ENCODE measurements at regions not wholly inside any gene's neighbourhood (a gene's known extent, or its start where the extent isn't known, plus 50 kb on each side); places are given as distances from the start of the nearest gene placed in this dataset.
A peak's percentile ranks its signal among the peaks of the same experiment; 100 is the strongest.
"Not testable (repeated sequence)": the region's sequence is repeated elsewhere in the genome, so short reads cannot be mapped to it uniquely, and the experiment has no call there.

DNA sequence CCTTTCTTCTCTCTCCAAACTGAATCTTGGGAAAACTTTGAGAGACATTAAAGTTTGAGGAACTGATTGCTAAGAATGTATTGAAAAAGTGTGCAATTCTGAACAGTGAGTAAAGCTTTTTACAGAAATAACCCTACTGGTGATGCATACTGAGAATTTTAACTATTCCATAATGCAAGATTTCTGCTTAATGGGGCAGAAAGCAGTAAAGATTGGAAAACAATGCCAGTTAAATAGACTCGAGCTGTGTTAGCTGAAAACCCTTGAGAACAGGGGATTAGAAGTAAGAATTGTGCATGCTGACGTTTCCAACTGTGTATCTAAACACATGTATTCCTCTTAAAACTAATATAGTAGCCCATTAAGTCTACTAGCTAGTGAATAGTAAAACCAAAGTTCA lies 1500.2 kb upstream of the PRMT6 start:
- DNase-seq (ENCODE audit: low spot score): no peak

- DNase-seq (ENCODE audit: low spot score): no peak
These were observed 1498.5 kb upstream of the PRMT6 start for GRCh38 chr1:105558023-105558422.

DNA sequence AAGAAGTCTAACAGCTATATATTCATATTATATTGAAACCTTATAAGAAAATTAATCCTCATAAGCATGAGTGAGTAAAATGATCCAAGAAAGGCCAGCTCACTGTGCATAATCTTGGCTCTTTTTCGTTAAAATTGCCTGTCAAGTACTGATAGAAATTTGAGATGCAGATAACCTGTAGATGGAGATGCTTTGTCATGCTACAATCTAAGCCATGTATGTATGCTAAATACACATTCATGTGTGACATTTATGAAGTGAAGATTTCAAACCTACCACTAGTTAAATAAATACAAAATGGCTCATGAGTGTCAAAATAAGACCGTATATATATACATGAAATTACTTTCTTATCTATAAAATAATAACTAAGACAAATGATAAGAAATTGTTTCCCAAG lies 1491.5 kb upstream of the PRMT6 start:
- DNase-seq (ENCODE audit: low spot score): no peak

DNA sequence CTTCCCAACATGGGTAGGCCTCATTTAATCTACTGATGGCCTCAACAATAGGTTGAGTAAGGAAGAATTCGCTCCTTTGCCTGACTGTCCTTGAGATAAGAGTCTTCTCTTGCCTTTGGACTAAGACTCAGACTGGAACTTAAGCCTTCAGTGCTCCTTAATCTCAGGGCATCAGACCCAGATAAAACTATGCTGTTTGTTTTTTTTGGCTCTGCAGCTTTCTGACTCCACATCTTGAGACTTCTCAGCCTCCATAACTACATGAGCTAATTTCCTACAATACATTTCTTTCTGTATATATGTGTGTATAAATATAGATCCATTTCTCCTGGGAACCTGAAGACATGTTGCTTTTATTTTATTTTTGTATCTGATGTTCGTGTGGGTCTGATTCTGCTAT lies 1470.7 kb upstream of the PRMT6 start:
- no peak for DNase-seq (ENCODE audit: low spot score)

DNA sequence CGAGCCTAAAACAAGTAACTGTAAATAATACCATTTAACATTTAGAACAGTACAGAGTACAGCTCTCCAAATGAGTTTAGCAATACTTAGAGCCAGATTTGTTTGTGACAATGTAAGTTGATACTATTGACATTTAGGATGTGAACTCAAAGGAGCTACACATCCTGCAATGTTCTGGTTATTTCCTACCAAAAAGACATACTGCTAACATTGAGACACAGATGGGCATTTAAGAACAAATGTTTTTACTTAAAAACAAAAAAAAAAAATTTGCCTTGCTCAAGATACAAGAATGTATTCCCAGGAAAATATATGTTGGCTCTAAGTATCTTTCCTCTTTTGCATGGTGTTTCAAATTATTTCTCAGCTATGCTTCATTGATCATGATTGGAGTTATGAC lies 1464.8 kb upstream of the PRMT6 start:
- DNase-seq (ENCODE audit: low spot score): no peak

- no peak for DNase-seq (ENCODE audit: low spot score)
These were observed 1447.8 kb upstream of the PRMT6 start for GRCh38 chr1:105608713-105609112.

- no peak for DNase-seq (ENCODE audit: low spot score)
These were observed 1430.0 kb upstream of the PRMT6 start for GRCh38 chr1:105626276-105626987.

GRCh38 chr1:105631153-105631744 lies 1425.2 kb upstream of the PRMT6 start:
- DNase-seq (ENCODE audit: low spot score): not testable (repeated sequence)

- DNase-seq (ENCODE audit: low spot score): peak; percentile 2
These were observed 1423.9 kb upstream of the PRMT6 start for GRCh38 chr1:105632342-105633196.

GRCh38 chr1:105636052-105636451 lies 1420.4 kb upstream of the PRMT6 start:
- DNase-seq (ENCODE audit: low spot score): no peak

DNA sequence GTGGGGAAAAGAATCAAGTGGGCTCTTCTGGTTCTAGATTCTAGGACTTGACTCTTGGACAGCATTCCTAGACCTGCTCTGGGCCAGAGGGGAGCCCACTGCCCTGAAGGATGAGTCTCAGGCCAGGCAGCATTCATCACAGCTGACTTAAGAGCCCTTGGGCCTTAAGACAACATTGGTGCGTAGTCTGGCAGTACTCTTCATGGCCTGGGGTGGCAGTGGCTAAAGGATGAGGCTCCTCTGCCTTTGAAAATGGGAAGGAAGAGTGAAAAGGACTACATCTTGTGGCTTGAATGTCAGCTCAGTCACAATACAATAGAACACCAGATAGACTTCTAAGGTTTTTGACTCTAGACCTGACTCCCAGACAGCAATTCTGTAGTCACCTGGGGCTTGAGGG lies 1415.1 kb upstream of the PRMT6 start:
- no peak for DNase-seq (ENCODE audit: low spot score)

- no peak for DNase-seq (ENCODE audit: low spot score)
These were observed 1404.4 kb upstream of the PRMT6 start for GRCh38 chr1:105652109-105652508.

DNA sequence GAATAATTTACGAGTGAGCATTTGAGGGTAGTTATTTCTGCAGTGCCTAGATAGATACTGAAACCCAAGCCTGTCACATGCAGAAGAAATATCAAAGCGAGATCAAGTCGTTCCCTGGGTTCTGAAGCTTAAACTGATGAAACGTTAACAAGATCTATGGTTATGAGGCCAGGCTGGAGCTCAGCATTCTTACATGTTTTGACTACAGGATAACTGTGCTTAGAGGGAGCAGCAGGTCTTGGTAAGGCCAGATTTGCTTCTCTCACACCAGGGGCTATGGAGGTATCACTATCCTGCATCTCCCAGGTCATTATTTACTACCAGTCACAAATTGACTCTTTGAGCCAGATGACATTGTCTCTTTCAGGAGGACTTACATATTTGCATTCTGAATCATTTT lies 1401.4 kb upstream of the PRMT6 start:
- DNase-seq (ENCODE audit: low spot score): no peak

- DNase-seq (ENCODE audit: low spot score): no peak
These were observed 1392.0 kb upstream of the PRMT6 start for GRCh38 chr1:105664495-105664894.

GRCh38 chr1:105678334-105678733 lies 1378.1 kb upstream of the PRMT6 start:
- DNase-seq (ENCODE audit: low spot score): no peak

GRCh38 chr1:105684714-105685113 lies 1371.8 kb upstream of the PRMT6 start:
- DNase-seq (ENCODE audit: low spot score): no peak

DNA sequence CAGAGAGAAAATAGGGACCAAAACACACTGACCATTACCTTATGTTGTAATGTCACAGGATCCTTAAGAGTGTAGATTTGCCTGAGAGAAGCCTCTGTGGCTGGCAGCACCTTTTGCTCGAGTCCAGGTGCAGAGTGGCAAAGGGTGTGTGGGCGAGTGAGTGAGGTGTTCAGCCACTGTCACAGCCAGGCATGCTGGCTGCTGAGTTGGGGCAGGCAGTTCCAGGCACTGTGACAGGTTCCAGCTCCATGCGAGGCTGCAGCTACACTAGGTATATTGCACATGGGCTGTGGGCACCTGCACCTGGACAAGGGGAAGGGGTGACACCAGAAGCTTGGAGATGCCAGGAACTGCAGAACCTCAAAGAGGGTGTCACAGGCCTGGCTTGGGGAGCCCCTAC lies 1370.4 kb upstream of the PRMT6 start:
- no peak for DNase-seq (ENCODE audit: low spot score)

DNA sequence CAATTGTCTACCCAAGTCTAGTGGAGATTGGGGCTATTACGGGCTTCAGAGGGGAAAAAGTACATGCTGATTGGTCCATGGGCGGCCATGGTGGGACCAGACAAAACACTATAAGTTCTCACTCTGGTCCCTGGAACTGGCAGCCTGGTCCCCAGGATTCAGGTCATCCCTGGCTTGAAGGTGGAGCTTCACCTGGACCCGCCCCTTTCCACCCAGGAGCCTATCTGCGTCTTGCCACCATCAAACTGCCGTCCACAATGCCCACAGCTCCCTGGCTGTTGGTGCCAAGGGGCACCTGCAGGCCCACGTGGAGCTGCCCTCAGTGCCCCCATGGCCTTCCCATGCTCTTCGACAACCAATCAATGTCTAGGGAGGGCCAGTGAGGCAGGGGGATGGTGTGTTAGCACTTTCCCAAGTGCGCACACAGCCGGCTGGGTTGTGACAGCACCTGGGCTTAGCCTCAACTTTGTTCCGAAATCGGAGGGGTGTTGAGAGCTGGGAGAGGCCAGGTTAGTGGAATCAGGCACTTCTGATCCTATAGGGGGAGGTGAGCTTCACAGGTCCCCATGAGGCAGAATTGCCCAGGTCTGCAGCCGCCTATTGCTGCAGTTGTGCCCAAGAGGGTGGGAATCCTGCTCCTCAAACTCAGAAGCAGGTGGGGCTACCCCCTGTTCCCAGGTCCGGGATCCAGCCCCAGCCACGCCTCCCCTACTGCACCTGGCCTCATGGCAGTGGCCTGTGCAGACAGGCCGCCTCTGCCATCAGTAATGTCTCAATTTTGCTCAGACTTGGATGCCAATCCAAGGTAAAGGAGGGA lies 1369.4 kb upstream of the PRMT6 start:
- no peak for DNase-seq (ENCODE audit: low spot score)

- no peak for DNase-seq (ENCODE audit: low spot score)
These were observed 1355.8 kb upstream of the PRMT6 start for GRCh38 chr1:105700723-105701122.

GRCh38 chr1:105724286-105724685 lies 1332.2 kb upstream of the PRMT6 start:
- no peak for DNase-seq (ENCODE audit: low spot score)

- DNase-seq (ENCODE audit: low spot score): no peak
These were observed 1325.8 kb upstream of the PRMT6 start for GRCh38 chr1:105730701-105731100.

DNA sequence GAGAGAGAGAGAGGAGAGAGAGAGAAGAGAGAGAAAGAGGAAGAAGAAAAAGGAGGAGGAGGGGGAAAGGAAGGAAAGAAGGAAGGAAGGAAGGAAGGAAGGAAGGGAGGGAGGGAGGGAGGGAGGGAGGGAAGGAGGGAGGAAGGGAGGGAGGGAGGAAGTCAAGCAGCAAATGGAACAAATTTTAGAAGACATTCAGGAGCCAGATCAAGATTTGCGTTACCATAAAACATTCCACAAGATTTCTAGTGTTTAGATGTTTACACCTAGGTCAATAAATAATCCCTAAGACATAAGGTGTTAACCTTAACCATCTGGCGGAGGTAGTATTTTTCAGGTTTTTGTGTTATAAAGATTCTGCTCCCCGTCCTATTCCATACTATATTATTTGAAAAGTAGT lies 1320.1 kb upstream of the PRMT6 start:
- DNase-seq (ENCODE audit: low spot score): no peak
